ENCODE measurements at regions not wholly inside any gene's neighbourhood (a gene's known extent, or its start where the extent isn't known, plus 50 kb on each side); places are given as distances from the start of the nearest gene placed in this dataset.

DNA sequence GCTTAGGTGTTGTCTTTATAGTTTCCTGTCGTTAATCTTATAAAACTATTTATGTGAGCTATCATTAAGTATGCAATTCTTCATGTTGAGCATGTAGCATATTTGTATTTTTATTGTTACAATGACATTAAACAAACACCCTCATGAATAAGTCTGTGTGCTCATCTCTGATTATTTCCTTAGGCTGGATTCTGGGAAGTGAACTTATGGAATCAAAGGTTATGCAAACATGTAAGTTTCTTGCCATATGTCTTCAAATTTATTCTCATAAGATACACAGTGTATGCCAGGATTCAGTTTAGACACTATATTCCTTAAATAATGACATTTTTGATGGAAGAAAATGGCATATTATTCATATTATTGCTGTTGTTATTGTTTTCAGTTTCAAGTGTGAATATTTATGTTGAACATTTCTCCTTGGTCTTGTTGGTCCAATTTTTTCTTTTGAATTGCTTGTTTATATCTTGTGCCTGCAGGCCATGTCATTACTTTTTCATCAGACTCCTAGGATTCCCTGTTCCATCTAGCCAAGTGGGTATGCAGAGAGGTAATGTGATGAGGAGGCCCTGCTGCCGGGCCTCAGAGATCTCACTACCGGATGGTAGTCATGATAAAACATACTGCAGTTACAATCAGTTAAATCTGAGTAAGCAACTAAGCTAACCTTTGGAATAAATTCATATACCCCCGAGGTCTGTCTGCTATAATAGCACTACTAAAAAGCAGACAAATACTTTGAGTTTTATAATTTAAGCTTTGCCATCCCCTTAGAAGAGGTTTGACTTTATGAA, 684.3 kb upstream of the SGO1 start:
- Mint-ChIP-seq H3K27ac (no peak overlapping the region), H3K4me1 (no peaks in the 10 kb centered on the region), H3K27me3 (no peaks in the 10 kb centered on the region), H3K9me3 (peaks cover 14% of the 10 kb centered on the region), H3K4me3 (no peak overlapping the region), H3K36me3 (ENCODE audit: low read depth) (no peaks in the 10 kb centered on the region)
- DNase-seq, result no peak
- ChIA-PET POLR2A (no interaction called here), CTCF (no interaction called here)

DNA sequence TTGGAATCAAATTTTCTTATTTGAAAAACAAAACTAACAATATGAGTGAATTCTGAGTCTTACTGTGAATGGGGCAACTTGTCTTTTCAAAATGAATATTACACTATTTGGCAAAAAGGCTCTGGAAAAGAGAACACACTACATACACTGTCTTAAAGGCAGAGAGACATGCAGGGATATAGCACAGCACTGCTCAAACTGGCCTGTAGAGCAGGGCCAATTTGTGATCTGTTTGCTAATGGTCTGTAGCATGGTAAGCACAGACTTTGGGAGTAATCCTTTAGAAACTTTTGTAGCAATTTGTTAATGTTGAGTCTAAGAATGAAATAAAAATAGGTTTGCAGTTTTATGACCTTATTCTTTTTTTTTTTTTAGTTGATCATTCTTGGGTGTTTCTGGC, 679.8 kb upstream of the SGO1 start:
- Mint-ChIP-seq H3K4me1 (no peaks in the 10 kb centered on the region), H3K27me3 (no peaks in the 10 kb centered on the region), H3K9me3 (peaks cover 20% of the 10 kb centered on the region), H3K36me3 (ENCODE audit: low read depth) (no peaks in the 10 kb centered on the region), H3K27ac (no peak overlapping the region), H3K4me3 (no peak overlapping the region)
- CTCF ChIA-PET, result no interaction called here
- DNase-seq, result no peak
- POLR2A ChIA-PET, result no interaction called here

GRCh38 chr3:20861454-20861853, 675.4 kb upstream of the SGO1 start:
- H3K36me3 Mint-ChIP-seq (ENCODE audit: low read depth), result no peaks in the 10 kb centered on the region
- peaks cover 17% of the 10 kb centered on the region for H3K9me3 Mint-ChIP-seq
- no peak overlapping the region for H3K4me3 Mint-ChIP-seq
- H3K4me1 Mint-ChIP-seq, result no peaks in the 10 kb centered on the region
- H3K27me3 Mint-ChIP-seq, result no peaks in the 10 kb centered on the region
- no peak for DNase-seq
- ChIA-PET POLR2A (no interaction called here), CTCF (no interaction called here)
- H3K27ac Mint-ChIP-seq, result no peak overlapping the region

DNA sequence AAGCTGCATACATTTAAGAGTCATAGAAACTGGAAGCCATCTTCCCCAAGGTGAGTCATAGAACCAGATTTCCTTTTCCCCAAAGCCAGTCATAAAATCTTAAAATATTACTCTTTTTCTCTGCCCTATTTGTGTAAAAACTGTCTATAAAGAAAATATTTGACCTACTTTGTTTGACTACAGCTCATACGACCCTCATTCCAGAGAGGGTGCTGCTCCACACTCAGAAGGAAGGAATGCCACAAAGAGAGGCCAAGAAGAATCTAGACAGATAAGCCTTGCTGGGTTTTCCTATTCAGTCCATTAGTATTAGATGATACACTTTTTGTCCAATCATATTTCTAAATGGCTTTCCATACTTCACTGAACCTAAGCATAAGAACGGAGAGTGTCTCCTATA, 671.6 kb upstream of the SGO1 start:
- ChIA-PET POLR2A (no interaction called here), CTCF (no interaction called here)
- Mint-ChIP-seq H3K27me3 (no peaks in the 10 kb centered on the region), H3K4me3 (no peak overlapping the region), H3K36me3 (ENCODE audit: low read depth) (no peaks in the 10 kb centered on the region), H3K9me3 (peaks cover 4% of the 10 kb centered on the region), H3K27ac (no peak overlapping the region), H3K4me1 (no peaks in the 10 kb centered on the region)
- no peak for DNase-seq

GRCh38 chr3:20853890-20854289, 667.9 kb upstream of the SGO1 start:
- CTCF ChIA-PET, result no interaction called here
- no peaks in the 10 kb centered on the region for H3K36me3 Mint-ChIP-seq (ENCODE audit: low read depth)
- POLR2A ChIA-PET, result no interaction called here
- H3K4me1 Mint-ChIP-seq, result no peaks in the 10 kb centered on the region
- no peak for DNase-seq
- H3K27me3 Mint-ChIP-seq, result no peaks in the 10 kb centered on the region
- H3K27ac Mint-ChIP-seq, result no peak overlapping the region
- H3K4me3 Mint-ChIP-seq, result no peak overlapping the region
- peaks cover 6% of the 10 kb centered on the region for H3K9me3 Mint-ChIP-seq

- H3K27me3 Mint-ChIP-seq, result no peaks in the 10 kb centered on the region
- no peak overlapping the region for H3K4me3 Mint-ChIP-seq
- POLR2A ChIA-PET, result no interaction called here
- no peak for DNase-seq
- H3K4me1 Mint-ChIP-seq, result no peaks in the 10 kb centered on the region
- H3K27ac Mint-ChIP-seq, result no peak overlapping the region
- peaks cover 4% of the 10 kb centered on the region for H3K9me3 Mint-ChIP-seq
- CTCF ChIA-PET, result no interaction called here
- H3K36me3 Mint-ChIP-seq (ENCODE audit: low read depth), result no peaks in the 10 kb centered on the region
Observed at GRCh38 chr3:20852712-20853111, 666.7 kb upstream of the SGO1 start.

DNA sequence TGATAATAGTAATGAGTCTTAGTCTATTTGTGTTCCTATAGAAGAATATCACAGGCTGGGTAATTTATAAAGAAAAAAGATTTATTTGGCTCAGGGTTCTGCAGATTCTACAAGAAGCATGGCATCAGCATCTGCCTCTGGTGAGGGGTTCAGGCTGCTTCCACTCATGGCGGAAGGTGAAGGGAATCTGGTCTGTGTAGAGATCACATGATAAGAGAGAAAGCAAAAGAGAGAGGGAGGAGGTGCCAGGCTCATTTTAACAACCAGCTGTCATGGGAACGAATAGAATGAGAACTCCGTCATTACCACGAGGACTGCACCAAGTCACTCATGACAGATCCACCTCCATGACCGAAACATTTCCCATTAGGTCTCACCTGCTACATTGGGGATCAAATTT, 664.0 kb upstream of the SGO1 start:
- H3K4me3 Mint-ChIP-seq, result no peak overlapping the region

GRCh38 chr3:20846832-20847231, 660.8 kb upstream of the SGO1 start:
- H3K27ac Mint-ChIP-seq, result no peak overlapping the region
- DNase-seq, result no peak
- H3K4me3 Mint-ChIP-seq, result no peak overlapping the region
- POLR2A ChIA-PET, result no interaction called here
- H3K27me3 Mint-ChIP-seq, result no peaks in the 10 kb centered on the region
- H3K36me3 Mint-ChIP-seq (ENCODE audit: low read depth), result no peaks in the 10 kb centered on the region
- peaks cover 19% of the 10 kb centered on the region for H3K9me3 Mint-ChIP-seq
- CTCF ChIA-PET, result no interaction called here
- no peaks in the 10 kb centered on the region for H3K4me1 Mint-ChIP-seq

More for the DNA sequence above, 664.0 kb upstream of the SGO1 start:
- peaks cover 9% of the 10 kb centered on the region for H3K9me3 Mint-ChIP-seq
- no peaks in the 10 kb centered on the region for H3K4me1 Mint-ChIP-seq
- no peak for DNase-seq
- no peaks in the 10 kb centered on the region for H3K27me3 Mint-ChIP-seq
- ChIA-PET POLR2A (no interaction called here), CTCF (no interaction called here)
- no peak overlapping the region for H3K27ac Mint-ChIP-seq
- H3K36me3 Mint-ChIP-seq (ENCODE audit: low read depth), result no peaks in the 10 kb centered on the region

DNA sequence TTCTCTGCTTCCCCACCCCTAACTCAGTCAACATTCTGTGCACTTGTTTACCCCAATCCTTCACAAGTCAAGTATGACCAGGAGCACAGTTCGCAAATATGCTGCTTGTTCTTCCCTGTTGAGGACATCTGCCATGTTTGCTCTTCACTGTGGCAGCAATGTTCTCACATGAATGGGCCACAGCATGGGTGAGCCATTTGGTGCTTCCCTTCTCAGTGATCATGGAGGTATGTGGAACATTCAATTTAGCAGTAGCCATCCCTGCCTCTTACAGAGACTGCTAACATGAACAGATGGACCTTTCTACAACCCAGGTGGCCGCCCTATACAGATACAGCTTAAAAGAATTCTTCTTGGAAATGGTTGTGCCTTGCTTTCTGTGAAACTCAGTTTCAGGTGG, 660.1 kb upstream of the SGO1 start:
- CTCF ChIA-PET, result no interaction called here
- H3K36me3 Mint-ChIP-seq (ENCODE audit: low read depth), result no peaks in the 10 kb centered on the region
- POLR2A ChIA-PET, result no interaction called here

DNA sequence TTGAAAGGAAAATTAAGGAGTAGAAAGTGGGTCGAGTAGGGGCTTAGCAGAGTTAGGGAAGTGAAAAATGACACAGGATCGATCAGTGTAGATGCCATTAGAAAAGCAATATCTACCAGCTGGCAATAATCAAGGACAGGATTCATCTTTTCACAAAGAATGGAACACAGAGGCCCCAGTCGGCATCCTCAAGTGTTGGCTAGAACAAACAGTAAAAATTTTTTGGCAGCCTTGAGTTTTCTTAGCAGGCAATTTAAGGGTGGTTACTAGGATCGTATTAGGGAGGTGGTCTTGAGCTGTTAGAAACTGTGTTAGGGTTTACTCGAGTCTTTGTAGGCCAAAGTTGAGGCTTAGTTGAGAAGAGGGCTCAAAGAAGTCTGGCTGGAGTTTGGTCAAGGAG, 658.8 kb upstream of the SGO1 start:
- Mint-ChIP-seq H3K4me1 (no peaks in the 10 kb centered on the region), H3K27ac (no peak overlapping the region), H3K36me3 (ENCODE audit: low read depth) (no peaks in the 10 kb centered on the region), H3K4me3 (no peak overlapping the region), H3K27me3 (no peaks in the 10 kb centered on the region), H3K9me3 (peaks cover 18% of the 10 kb centered on the region)
- POLR2A ChIA-PET, result no interaction called here
- CTCF ChIA-PET, result no interaction called here
- no peak for DNase-seq

More for the DNA sequence above, 660.1 kb upstream of the SGO1 start:
- Mint-ChIP-seq H3K9me3 (peaks cover 19% of the 10 kb centered on the region), H3K4me3 (no peak overlapping the region), H3K4me1 (no peaks in the 10 kb centered on the region), H3K27me3 (no peaks in the 10 kb centered on the region), H3K27ac (no peak overlapping the region)
- DNase-seq, result no peak

- CTCF ChIA-PET, result no interaction called here
- Mint-ChIP-seq H3K36me3 (ENCODE audit: low read depth) (no peaks in the 10 kb centered on the region), H3K27ac (no peak overlapping the region), H3K9me3 (peaks cover 22% of the 10 kb centered on the region), H3K27me3 (no peaks in the 10 kb centered on the region), H3K4me3 (no peak overlapping the region), H3K4me1 (no peaks in the 10 kb centered on the region)
- no peak for DNase-seq
- POLR2A ChIA-PET, result no interaction called here
Observed at GRCh38 chr3:20842594-20843436, 656.8 kb upstream of the SGO1 start.

- no peaks in the 10 kb centered on the region for H3K27me3 Mint-ChIP-seq
- H3K4me3 Mint-ChIP-seq, result no peak overlapping the region
- peaks cover 23% of the 10 kb centered on the region for H3K9me3 Mint-ChIP-seq
- ChIA-PET POLR2A (no interaction called here), CTCF (no interaction called here)
- no peak for DNase-seq
- no peak overlapping the region for H3K27ac Mint-ChIP-seq
- no peaks in the 10 kb centered on the region for H3K36me3 Mint-ChIP-seq (ENCODE audit: low read depth)
- H3K4me1 Mint-ChIP-seq, result no peaks in the 10 kb centered on the region
Observed at GRCh38 chr3:20842002-20842401, 656.0 kb upstream of the SGO1 start.

- Mint-ChIP-seq H3K4me3 (no peak overlapping the region), H3K9me3 (peaks cover 22% of the 10 kb centered on the region), H3K4me1 (no peaks in the 10 kb centered on the region), H3K27me3 (no peaks in the 10 kb centered on the region), H3K36me3 (ENCODE audit: low read depth) (no peaks in the 10 kb centered on the region), H3K27ac (no peak overlapping the region)
- ChIA-PET CTCF (no interaction called here), POLR2A (no interaction called here)
- DNase-seq, result no peak
Observed at GRCh38 chr3:20837676-20838302, 651.8 kb upstream of the SGO1 start.

- H3K4me1 Mint-ChIP-seq, result no peaks in the 10 kb centered on the region
- H3K36me3 Mint-ChIP-seq (ENCODE audit: low read depth), result no peaks in the 10 kb centered on the region
- H3K27me3 Mint-ChIP-seq, result no peaks in the 10 kb centered on the region
- H3K4me3 Mint-ChIP-seq, result no peak overlapping the region
- ChIA-PET POLR2A (no interaction called here), CTCF (no interaction called here)
- H3K27ac Mint-ChIP-seq, result no peak overlapping the region
- DNase-seq, result no peak
- H3K9me3 Mint-ChIP-seq, result peaks cover 18% of the 10 kb centered on the region
Observed at GRCh38 chr3:20836801-20837200, 650.8 kb upstream of the SGO1 start.

Data from activated CD4-positive, alpha-beta memory T cell treated with anti-CD3 and anti-CD28 coated beads, Interleukin-2, amount 10 ng/mL, durations not matched to agents 7 days and 5 days (primary cell).